LNCaP clone FGC (cell line): ENCODE measurements at regions not wholly inside any gene's neighbourhood (a gene's known extent, or its start where the extent isn't known, plus 50 kb on each side); places are given as distances from the start of the nearest gene placed in this dataset.

Experiments
- DNase-seq: peaks from one replicate; pipeline ENCODE4 v3.0.0-alpha.2; 2011; ENCODE audit warnings: low read depth
- H3K4me3 ChIP-seq: 2 replicates; pipeline ENCODE4 v1.5.1; 2011; ENCODE audit warnings: mild to moderate bottlenecking, low read depth, low read length, control low read depth
- CTCF ChIP-seq: IDR thresholded peaks from 2 replicates; pipeline ENCODE4 v1.5.1; 2012; ENCODE audit warnings: mild to moderate bottlenecking; ENCODE audit not compliant: control insufficient read depth, insufficient read depth; ENCODE audit errors: extremely low read depth

- no peak overlapping the region for H3K4me3 ChIP-seq
- no peak for TF ChIP-seq CTCF
- no peak for DNase-seq
These were observed 491.6 kb downstream of the MIAT start for GRCh38 chr22:27148886-27149470.

- no peak for TF ChIP-seq CTCF
- DNase-seq: no peak
- H3K4me3 ChIP-seq: no peak overlapping the region
These were observed 492.6 kb downstream of the MIAT start for GRCh38 chr22:27149921-27150543.

- no peak for TF ChIP-seq CTCF
- no peak overlapping the region for H3K4me3 ChIP-seq
- DNase-seq: no peak
These were observed 493.2 kb downstream of the MIAT start for GRCh38 chr22:27150544-27150941.

- TF ChIP-seq CTCF: no peak
- no peak for DNase-seq
- H3K4me3 ChIP-seq: no peak overlapping the region
These were observed 494.0 kb downstream of the MIAT start for GRCh38 chr22:27151407-27151806.

- no peak for TF ChIP-seq CTCF
- no peak overlapping the region for H3K4me3 ChIP-seq
- DNase-seq: no peak
These were observed 494.6 kb downstream of the MIAT start for GRCh38 chr22:27152033-27152432.

GRCh38 chr22:27152883-27153282 is 495.5 kb downstream of the MIAT start:
- no peak overlapping the region for H3K4me3 ChIP-seq
- DNase-seq: no peak
- no peak for TF ChIP-seq CTCF

- TF ChIP-seq CTCF: no peak
- no peak for DNase-seq
- H3K4me3 ChIP-seq: no peak overlapping the region
These were observed 496.0 kb downstream of the MIAT start for GRCh38 chr22:27153386-27153785.
